HG02798 (cell line): ENCODE measurements at regions not wholly inside any gene's neighbourhood (a gene's known extent, or its start where the extent isn't known, plus 50 kb on each side); places are given as distances from the start of the nearest gene placed in this dataset.

ENCODE experiments used
- ATAC-seq: cut with Tn5 transposase; IDR thresholded peaks from one replicate; pipeline ENCODE4 v1.9.1; 2021; ENCODE audit warnings: mild to moderate bottlenecking; ENCODE audit not compliant: unreplicated experiment, poor library complexity

DNA sequence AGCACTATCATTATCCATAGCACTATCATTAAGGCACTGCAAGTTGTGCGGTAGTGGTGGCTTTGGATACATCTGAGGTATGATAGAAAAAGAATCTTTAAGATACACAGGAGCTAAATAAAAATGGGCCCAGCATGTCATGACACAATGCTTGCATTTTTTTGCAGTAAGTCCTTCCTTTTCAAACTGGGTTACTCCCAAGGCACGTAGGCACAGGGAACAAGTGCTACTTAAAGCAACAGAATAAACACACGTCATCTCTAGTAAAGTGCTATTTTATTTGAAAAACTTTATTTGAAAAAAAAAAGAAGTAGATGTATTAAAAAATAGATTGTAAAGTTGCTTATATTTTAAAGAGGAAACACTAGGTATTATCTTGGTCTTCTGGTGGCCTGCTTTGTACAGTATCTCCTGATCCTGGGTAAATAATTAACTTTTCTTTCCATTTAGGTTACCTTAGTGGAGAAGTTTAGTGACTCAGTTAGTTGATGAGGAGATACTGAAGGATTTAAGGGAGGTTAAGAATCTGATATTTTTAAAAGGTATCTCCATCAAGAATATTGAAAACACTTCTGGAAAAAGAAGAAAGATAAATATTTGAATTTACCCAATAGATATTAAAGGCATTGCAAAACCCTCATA is 129.6 kb downstream of the EDN1 start:
- ATAC-seq = no peak

DNA sequence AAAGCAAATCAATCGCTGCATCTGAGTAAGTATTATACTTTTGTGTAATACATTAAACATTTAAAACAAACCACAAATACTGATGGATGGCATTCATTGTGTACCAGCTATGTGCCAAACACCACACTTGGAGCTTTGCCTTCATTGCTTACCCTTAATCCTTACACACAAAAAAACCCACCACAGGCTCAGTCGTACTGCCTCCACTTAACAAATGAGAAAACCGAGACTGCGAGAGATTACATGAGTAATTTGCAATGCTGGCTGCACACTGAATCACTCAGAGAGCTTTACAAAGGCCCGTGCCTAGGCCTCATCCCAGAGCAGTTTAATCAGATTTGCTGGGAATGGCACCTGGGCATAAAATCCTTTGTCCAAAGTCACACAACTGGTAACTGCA is 130.5 kb downstream of the EDN1 start:
- ATAC-seq = no peak

DNA sequence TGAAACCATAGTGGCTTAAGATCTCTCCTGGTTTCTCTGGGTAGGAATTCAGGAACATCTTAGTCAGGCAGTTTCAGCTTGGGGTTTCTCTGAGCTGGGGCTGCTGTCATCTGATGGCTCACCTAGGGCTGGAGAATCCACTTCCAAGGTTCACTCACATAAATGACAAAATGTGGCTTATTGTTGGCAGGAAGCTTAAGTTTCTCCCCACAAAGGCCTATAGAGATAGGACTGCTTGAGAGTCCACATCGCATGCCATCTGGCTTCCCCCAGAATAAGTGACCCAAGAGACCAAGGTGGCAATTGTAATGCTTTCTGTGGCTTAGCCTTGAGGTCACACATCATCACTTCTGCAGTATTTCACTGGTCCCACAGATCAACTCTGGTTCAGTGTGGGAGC is 131.4 kb downstream of the EDN1 start:
- no peak for ATAC-seq

DNA sequence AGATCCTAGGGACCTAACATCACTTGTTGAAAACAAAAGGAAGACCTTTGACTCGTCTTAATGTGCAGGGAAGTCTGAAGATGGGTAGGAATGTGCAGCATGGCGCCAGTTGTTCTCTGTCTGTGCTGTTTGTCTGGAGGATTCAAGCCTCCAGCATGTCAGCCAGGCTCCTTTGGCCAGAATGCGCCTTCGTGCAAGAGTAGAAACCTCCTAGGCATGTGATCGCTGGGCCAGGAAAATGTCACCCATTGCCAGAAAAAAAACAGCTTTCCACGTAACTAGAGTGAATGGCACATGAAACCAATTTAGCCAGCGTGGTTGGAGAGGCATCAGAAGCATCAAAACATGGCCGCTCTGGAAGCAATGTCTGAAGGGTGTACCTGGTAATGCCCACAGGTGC is 132.7 kb downstream of the EDN1 start:
- no peak for ATAC-seq

DNA sequence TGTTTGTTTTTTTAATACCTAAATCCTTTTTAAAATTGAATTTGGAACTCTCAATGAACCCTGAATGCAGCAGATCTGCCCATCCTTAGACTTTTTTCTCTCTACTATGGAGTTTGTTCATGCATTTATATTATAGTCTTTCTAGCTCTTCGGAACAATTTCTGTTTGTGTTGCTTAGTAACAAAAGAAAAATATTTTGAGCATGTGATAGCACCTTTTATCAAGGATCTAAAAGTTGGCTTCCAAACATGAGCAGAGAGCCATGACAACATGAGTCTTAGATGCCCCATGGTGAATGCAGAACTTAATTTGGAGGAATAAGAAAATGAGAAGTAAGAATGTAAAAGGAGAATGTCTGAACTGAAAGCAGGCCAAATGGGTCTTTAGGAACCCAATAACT is 133.7 kb downstream of the EDN1 start:
- no peak for ATAC-seq

DNA sequence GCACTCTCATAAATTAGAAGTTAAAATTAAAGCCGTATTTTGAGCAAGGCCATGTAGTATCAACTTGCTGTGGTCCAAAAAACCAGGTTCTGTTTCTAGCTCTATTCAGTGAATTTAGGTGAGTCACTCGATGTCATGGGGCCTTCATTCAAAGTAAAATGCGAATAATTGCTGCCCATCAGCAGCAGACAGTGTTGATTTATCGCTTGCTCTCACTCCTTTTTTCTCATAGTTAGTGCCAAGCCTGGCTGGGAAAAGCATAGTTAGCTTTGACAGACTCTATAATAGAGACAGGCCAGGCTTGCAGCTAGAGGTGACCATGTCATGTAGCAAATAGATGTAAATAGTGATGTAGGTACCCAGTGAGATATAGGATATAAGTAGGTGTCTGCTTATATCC is 136.0 kb downstream of the EDN1 start:
- no peak for ATAC-seq

DNA sequence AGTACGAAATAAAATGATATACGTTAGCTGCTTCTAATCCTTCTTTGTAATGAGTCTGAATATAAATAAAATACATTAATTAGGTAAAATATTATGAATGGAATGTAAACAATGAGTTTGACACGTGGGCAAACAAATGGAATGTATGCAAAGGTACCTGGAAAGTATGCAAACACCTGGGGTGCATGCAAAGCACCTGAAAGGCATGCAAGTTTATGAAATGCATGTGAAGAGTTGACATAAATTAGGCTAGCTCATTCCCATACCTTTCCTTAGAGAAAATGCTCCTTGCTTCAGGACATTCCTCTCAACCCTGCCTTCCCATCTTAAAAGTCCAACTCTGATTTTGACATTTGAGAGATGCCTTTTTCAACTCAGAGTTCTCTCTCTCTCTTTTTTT is 140.9 kb downstream of the EDN1 start:
- no peak for ATAC-seq

DNA sequence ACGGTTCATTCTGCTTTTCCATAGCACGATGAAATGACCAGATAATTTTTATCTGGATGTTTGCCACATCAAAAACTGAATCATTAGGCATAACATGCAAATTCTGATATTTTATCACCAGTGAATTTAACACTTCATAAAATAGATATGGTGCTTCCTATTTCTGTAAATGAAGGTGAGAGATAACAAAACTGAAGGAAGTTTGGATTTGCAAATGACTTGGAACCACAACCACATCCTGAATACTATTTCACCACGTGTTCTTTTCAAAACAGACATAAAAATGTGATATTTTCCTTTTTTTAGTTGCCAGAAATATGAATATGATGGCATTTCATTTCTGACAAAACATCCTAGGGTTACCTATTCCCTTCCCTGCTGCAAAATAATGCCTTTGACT is 146.1 kb downstream of the EDN1 start:
- ATAC-seq = no peak

DNA sequence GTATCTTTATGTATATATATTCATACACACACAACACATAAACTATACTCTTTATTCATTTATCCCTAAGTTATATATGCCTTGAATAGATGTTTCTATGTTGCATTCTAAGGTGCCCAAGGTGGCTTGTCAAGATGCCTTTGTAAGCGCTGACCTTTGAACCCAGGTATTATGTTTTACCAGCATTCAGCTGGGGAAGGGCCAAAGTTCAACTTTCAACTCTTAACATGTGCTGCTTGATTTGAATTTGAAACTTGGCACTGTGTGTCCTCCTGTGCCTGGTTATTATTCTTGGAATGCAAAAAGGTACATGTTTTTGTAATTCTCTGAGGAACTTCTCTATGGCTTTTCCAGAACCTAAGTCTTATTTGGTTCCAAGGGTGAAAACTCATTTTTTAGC is 146.5 kb downstream of the EDN1 start:
- no peak for ATAC-seq

DNA sequence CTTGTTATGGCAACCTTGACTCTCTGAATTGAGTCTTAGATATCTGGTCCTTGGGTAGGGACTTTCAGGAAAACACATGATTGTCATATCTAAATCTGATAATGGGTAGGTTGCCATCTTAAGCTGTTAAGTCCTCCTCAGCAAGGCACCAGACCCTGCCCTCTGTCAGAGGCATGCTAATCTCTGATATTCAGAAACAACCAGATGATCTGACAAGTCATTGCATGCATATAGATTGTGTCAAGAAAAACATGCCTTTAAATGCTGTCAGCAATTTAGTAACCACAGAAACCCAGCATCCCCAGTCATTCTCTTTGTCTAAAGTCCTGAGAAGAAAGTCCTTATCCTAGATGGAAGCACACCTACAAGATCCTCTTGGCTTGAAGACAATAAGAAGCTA is 149.1 kb downstream of the EDN1 start:
- ATAC-seq = no peak

DNA sequence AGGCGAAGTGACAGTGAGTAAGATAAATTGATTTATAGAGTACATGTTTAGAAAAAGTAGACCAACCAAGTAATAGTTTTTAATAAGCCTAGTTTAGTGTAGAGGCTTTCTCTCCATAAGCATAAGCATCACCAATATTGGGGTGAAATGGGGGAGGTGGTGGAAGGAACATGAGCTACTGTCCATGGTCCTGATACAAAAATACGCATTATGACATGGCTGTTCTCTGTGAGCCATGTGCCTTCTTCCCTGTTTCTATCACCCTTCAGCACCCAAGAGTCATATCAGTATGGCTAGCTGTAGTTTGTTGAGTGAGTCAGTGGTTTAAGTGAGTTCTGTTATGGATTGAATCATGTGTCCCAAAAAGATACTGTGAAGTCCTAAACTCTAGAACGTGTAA is 150.8 kb downstream of the EDN1 start:
- ATAC-seq = no peak

DNA sequence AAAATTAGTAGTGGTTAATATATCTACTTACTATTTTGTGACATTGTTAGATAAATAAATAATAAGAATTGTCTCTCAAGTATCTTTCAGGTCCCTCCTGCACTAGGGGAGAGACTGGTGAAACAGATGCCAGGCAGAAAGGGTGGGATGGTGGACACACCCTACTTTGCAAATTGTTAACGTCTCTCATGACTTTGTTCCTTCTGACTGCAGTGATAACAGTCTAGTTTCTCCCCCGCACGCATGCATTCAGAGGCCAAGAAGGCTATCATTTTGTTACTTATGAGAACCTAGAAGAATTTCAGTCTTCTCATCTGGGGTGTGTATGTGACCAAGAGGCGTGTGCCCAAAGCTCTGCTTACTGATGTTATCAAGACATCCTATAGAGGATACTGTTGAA is 152.3 kb downstream of the EDN1 start:
- no peak for ATAC-seq

DNA sequence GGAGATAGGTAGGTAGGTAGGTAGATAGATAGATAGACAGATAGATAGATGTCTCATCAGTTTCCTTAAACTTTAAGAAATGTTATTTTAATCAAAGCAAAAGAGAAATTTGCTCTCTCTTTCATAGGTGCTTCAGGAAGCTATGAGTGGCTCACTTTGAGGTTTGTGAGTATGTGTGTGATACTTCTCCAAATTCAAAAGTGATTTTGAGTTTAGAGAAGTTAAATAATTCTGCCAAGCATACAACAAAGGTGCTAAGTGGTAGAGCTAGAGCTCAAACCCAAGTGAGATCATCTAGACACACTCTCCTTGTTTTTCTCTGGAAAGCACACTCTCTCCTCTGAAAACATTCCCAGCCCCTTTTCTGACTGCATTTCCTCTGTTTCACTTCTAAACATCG is 156.2 kb downstream of the EDN1 start:
- no peak for ATAC-seq

DNA sequence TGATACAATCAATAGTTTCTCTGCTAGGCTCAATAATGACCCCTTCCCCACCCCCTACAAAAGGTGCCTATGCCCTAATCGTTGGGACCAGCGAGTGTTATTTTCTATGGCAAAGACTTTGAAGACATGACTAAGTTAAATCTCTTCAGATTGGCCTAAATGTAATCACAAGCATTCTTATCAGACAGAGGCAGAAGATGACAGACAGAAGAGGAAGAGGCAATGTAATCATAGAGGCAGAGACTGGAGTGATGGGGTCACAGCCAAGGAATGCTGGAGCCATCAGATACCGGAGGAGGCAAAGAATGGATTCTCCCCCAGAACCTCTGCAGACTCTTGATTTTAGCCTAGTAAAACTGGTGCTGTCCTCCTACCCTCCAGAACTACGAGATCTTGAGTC is 159.3 kb downstream of the EDN1 start:
- no peak for ATAC-seq

DNA sequence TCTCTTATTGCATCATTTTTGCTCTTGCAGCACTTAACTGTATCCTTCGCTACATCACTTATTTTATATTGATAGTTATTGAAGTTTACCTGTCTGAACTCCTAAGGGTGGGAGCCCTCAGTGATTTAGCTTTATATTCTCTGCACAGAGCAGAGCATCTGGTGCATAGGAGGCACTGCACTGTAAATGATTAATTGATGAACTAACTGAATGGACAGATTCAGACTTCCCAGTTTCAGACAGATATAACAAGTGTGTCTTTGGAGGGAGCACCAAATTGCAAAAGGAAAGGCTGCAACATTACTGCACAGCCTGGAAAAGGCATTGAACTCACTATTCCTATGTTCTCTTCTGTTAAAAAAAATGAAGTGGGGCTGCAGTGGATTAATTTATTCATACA is 160.3 kb downstream of the EDN1 start:
- ATAC-seq = no peak

DNA sequence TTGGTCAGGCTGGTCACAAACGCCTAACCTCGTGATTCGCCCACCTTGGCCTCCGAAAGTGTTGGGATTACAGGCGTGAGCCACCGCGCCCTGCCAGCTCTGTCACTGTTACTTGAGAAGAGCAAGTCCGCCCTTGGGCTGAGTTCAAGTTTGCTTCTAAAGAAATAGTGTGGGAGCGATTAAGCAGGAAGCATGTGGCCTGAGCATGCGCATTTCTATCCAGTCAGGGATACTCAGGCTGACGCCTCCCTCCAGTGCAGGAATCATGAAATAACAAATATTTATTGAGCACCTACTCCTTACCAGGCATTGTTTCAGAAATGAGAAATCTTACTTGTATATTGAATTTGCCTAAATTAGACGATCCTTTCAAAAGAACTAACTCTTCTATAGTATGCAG is 166.2 kb downstream of the EDN1 start:
- no peak for ATAC-seq

DNA sequence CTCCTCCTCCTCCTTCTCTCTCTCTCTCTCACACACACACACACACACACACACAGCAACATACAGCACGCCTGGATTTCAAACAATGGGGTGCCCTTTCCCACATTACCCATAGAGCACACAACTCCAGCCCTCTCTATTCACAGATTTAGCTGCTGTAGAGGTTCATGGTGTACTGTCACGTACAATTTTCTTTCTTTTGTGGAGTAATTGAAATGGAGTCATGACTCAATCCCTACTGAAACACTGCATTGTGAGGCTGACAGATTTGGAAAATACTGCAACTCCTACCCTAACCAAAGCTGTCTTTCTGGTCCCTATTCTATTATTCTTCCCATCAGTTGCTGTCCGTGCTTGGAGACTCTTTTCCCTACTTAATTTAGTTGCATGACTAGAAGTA is 166.9 kb downstream of the EDN1 start:
- ATAC-seq = no peak

DNA sequence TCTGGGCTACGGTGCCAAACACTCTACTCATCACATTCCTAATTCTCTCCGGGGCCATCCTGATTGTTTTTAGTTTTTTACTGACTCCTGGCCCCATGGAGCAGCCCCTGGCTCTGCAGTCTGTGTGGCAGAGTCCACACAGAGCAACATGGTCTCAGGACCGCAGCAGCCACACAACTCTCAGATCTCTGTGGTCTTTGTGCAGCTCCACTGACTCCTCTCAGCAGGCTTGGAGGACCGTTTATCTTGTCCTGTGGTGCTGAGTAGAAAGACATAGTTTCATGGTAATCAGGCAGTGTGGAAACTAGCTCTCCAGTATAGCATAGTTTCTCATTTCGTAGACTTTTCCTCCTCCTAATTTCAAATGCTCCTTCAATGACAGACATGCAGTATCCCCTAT is 168.4 kb downstream of the EDN1 start:
- ATAC-seq = no peak

DNA sequence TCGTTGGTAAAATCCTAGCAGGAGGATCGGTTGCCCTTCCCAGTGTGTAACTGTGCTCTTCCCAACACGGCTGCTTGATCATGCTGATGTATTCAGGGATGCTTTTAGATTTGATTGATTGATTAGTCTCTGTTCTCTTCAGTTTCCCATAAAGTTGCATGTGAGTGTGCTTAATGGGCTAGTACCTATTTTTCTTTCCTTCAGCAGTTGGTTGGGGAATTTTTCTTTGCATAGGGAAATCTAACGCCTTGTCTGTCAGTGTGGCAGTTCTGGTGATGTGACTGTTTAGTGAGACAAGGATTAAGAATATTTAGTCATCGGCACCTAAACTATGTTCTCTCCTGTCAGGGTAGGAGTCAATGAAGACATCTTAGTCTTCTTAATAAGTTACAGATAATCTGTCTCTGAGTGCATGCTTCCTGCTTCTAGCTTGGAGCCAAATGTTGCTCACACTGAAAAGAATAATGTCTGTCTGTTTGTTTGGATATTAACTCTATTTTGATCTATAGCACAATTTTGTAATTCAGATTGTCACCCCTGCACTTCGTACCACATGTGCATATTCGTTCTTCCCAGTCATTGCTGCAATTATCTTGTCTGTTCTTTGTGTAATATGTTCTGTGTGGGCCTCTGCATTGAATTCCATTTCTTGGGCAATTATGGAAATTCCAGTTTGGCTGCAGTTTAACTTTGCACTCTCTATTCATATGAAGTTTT is 169.9 kb downstream of the EDN1 start:
- ATAC-seq = no peak

DNA sequence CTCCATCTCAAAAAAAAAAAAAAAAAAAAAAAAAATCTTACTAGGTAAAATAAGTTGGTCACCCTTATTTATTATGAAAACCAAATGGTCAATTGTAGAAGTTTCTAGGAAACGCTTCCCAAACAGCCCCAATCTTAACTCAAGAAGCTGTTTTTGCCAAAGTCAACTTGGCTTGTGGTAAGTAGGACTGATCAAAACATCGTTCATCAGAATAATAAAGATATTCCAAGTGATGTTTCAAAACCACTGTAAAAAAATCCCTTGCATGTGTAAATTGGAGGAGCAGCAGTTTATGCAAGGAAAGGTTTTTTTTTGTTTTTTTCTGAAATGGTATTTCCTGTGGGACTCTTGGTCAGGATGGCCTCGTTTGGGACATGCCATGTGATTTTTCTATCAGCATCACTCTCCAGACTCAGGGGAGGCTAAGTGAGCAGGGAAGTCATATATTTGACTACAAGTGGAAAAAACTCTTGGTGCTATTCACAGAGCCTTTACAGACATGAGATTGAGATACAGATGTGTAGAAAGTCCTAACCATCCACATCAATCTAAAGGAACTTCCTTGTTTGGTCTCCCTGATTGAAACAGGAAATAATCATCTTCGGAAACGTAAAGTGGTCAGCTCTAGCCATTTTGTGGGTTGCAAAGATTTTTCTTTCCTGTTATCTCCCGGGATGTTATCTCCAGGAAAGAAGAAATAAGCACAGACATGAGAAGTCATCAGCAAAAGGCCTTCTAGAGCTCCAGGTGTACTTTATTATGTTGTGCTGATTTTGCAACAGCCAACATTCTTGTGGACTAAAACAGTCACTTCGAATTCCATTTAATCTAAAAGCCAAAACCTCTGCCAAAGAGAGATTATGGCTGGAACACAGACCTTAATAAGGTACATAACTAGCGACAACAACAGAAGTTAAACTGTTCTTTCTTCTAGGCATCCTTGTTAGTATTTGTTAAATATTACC is 177.8 kb downstream of the EDN1 start:
- no peak for ATAC-seq

DNA sequence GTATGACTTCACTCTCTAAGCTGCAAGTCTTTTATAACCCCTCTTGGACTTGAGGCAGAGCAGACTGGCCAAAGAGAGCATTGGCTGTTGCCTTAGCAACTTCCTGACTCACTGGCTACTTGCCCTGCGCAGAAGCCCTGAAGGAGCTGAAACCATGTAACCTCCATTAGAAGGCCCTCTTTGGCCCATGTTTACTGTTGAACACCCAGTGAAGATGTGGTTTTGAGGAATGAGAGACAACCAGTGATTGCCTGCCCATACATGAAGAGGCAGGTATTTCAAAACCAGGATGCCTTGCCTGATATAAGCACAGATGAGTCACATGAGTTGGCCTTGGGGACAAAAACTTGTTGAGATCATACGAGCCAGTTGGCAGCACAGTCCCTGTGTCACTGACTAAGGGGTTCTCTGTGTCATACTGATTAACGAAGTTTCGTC is 182.5 kb downstream of the EDN1 start:
- ATAC-seq = no peak
